TTC549 (cell line): ENCODE measurements at regions not wholly inside any gene's neighbourhood (a gene's known extent, or its start where the extent isn't known, plus 50 kb on each side); places are given as distances from the start of the nearest gene placed in this dataset.
"Not testable (repeated sequence)": the region's sequence is repeated elsewhere in the genome, so short reads cannot be mapped to it uniquely, and the experiment has no call there.

Experiments
- FAIRE-seq: peaks from 2 replicates; lab custom pipeline; 2012; peaks lifted over from hg19 to GRCh38; lab: Jason Lieb, UNC

- FAIRE-seq: no peak
These were observed 1690.5 kb downstream of the KCNT2 start for GRCh38 chr1:194917769-194918168.

GRCh38 chr1:194908643-194909042, 1699.6 kb downstream of the KCNT2 start:
- FAIRE-seq: no peak

- no peak for FAIRE-seq
These were observed 1704.7 kb downstream of the KCNT2 start for GRCh38 chr1:194903524-194903923.

GRCh38 chr1:194889310-194889709, 1702.9 kb upstream of the B3GALT2 start:
- no peak for FAIRE-seq

- no peak for FAIRE-seq
These were observed 1684.4 kb upstream of the B3GALT2 start for GRCh38 chr1:194870860-194871259.

- FAIRE-seq: no peak
These were observed 1679.7 kb upstream of the B3GALT2 start for GRCh38 chr1:194866153-194866552.

- peak; percentile 46 for FAIRE-seq
These were observed 1679.0 kb upstream of the B3GALT2 start for GRCh38 chr1:194865383-194865782.

GRCh38 chr1:194862129-194862528, 1675.7 kb upstream of the B3GALT2 start:
- FAIRE-seq: no peak

- peak; percentile 74 for FAIRE-seq
These were observed 1674.1 kb upstream of the B3GALT2 start for GRCh38 chr1:194860248-194861201.

GRCh38 chr1:194859481-194860154, 1673.2 kb upstream of the B3GALT2 start:
- not testable (repeated sequence) for FAIRE-seq

- not testable (repeated sequence) for FAIRE-seq
These were observed 1672.5 kb upstream of the B3GALT2 start for GRCh38 chr1:194858811-194859480.

GRCh38 chr1:194857413-194857812, 1671.0 kb upstream of the B3GALT2 start:
- FAIRE-seq: no peak

- FAIRE-seq: no peak
These were observed 1662.4 kb upstream of the B3GALT2 start for GRCh38 chr1:194848846-194849245.

- FAIRE-seq: no peak
These were observed 1660.1 kb upstream of the B3GALT2 start for GRCh38 chr1:194846488-194846887.

- no peak for FAIRE-seq
These were observed 1656.7 kb upstream of the B3GALT2 start for GRCh38 chr1:194843077-194843476.

- no peak for FAIRE-seq
These were observed 1646.7 kb upstream of the B3GALT2 start for GRCh38 chr1:194833111-194833510.

- not testable (repeated sequence) for FAIRE-seq
These were observed 1645.2 kb upstream of the B3GALT2 start for GRCh38 chr1:194831595-194831994.

GRCh38 chr1:194830387-194830786, 1644.0 kb upstream of the B3GALT2 start:
- FAIRE-seq: no peak

- no peak for FAIRE-seq
These were observed 1643.1 kb upstream of the B3GALT2 start for GRCh38 chr1:194829492-194829891.

- FAIRE-seq: peak; percentile 83
These were observed 1639.0 kb upstream of the B3GALT2 start for GRCh38 chr1:194825382-194825781.

- FAIRE-seq: no peak
These were observed 1634.7 kb upstream of the B3GALT2 start for GRCh38 chr1:194821091-194821490.

GRCh38 chr1:194818674-194819073, 1632.3 kb upstream of the B3GALT2 start:
- no peak for FAIRE-seq

- FAIRE-seq: no peak
These were observed 1630.4 kb upstream of the B3GALT2 start for GRCh38 chr1:194816859-194817258.
